Stomach (tissue), 4 donors: ENCODE measurements at regions not wholly inside any gene's neighbourhood (a gene's known extent, or its start where the extent isn't known, plus 50 kb on each side); places are given as distances from the start of the nearest gene placed in this dataset.

ENCODE experiments used
- POLR2A ChIP-seq, 4 donors: fragments of 450-650 bp; IDR thresholded peaks; one replicate each; pipeline ENCODE4 v1.6.1; 2016; ENCODE audit warnings: antibody characterized with exemption in 4 of 4, control low read depth in 2 of 4, mild to moderate bottlenecking in 1 of 4, moderate library complexity in 1 of 4
- TF ChIP-seq, protein P1 (sequence below), 7 experiments: fragments of 450-650 bp in 4 of 7; fragments of 200-600 bp in 3 of 7; sonication (generic) in 3 of 7; IDR thresholded peaks; one replicate each; pipeline ENCODE4 v1.5.1; 2016 to 2019; ENCODE audit warnings: antibody characterized with exemption in 7 of 7, control low read depth in 2 of 7, mild to moderate bottlenecking in 1 of 7

DNA sequence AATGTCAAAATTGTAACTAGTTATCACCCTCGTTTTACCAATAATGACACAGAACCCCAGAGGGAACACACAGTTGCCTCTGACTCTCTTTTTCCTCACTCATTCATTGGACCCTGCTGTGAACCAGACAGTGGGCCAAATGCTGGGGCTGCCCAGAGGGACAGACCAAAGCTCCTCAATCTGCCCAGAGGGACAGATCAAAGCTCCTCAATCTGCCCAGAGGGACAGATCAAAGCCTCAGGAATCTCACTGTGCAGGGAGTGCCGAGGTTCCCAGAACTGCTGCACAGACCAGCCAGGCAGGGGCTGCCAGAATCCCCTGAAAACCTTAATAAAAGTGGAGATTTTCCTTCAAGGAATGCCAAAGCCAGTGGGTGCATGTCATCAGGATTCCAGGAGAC lies 179.1 kb downstream of the SOD2 start:
- no peak for TF ChIP-seq POLR2A (IDR thresholded peaks at IDR 0.05)
- TF ChIP-seq, protein P1, sequence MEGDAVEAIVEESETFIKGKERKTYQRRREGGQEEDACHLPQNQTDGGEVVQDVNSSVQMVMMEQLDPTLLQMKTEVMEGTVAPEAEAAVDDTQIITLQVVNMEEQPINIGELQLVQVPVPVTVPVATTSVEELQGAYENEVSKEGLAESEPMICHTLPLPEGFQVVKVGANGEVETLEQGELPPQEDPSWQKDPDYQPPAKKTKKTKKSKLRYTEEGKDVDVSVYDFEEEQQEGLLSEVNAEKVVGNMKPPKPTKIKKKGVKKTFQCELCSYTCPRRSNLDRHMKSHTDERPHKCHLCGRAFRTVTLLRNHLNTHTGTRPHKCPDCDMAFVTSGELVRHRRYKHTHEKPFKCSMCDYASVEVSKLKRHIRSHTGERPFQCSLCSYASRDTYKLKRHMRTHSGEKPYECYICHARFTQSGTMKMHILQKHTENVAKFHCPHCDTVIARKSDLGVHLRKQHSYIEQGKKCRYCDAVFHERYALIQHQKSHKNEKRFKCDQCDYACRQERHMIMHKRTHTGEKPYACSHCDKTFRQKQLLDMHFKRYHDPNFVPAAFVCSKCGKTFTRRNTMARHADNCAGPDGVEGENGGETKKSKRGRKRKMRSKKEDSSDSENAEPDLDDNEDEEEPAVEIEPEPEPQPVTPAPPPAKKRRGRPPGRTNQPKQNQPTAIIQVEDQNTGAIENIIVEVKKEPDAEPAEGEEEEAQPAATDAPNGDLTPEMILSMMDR (IDR thresholded peaks at IDR 0.05) = no peak
